Subcutaneous abdominal adipose tissue (tissue), 5 donors: ENCODE measurements at regions not wholly inside any gene's neighbourhood (a gene's known extent, or its start where the extent isn't known, plus 50 kb on each side); places are given as distances from the start of the nearest gene placed in this dataset.

Experiments
- H3K27ac ChIP-seq: one replicate; pipeline ENCODE4 v1.7.0; 2013; ENCODE audit warnings: low read depth, mild to moderate bottlenecking, inconsistent platforms, low read length, moderate library complexity
- H3K27me3 ChIP-seq, 5 donors: one replicate each; pipeline ENCODE4 v1.7.0; 2013; ENCODE audit warnings: low read length in 5 of 5, inconsistent platforms in 1 of 5; ENCODE audit not compliant: control insufficient read depth in 5 of 5, insufficient read depth in 4 of 5
- H3K36me3 ChIP-seq, 5 donors: one replicate each; pipeline ENCODE4 v1.7.0; 2013; ENCODE audit warnings: low read length in 5 of 5; ENCODE audit not compliant: control insufficient read depth in 5 of 5, insufficient read depth in 5 of 5
- H3K4me1 ChIP-seq, 5 donors: one replicate each; pipeline ENCODE4 v1.7.0; 2013; ENCODE audit warnings: low read length in 5 of 5, mild to moderate bottlenecking in 3 of 5, moderate library complexity in 1 of 5; ENCODE audit not compliant: control insufficient read depth in 5 of 5, insufficient read depth in 5 of 5
- H3K4me3 ChIP-seq, 5 donors: one replicate each; pipeline ENCODE4 v1.7.0; 2013; ENCODE audit warnings: low read length in 5 of 5, low read depth in 1 of 5
- H3K9ac ChIP-seq, 5 donors: one replicate each; pipeline ENCODE4 v1.7.0; 2013; ENCODE audit warnings: low read length in 5 of 5, mild to moderate bottlenecking in 4 of 5, moderate library complexity in 3 of 5
- H3K9me3 ChIP-seq, 5 donors: one replicate each; pipeline ENCODE4 v1.7.0; 2013; ENCODE audit warnings: low read length in 5 of 5; ENCODE audit not compliant: control insufficient read depth in 5 of 5
- donor health status: healthy.
- donor health status: healthy.
- donor health status: healthy.
- donor health status: healthy.
- donor health status: healthy.

DNA sequence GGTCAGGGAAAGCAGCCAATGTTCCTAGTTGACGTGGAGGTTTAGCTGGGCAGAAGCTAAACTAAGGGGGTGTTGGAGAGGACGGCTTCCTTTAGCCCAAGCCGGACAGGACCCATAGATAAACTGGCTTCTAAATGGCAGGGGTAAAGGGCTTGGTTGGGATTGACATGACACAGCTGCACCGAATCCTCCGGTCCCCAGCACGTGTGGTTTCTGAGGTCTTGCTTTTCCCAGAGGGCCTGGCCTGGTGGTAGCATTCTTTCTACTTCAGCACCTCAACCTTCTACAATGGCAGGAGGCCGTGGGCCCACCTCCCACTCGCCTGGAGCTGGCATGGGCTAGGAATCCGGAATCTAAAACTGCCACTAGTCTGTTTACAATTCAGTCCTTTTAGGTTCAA lies 163.0 kb downstream of the FGF9 start:
- Histone ChIP-seq H3K27me3 (no peaks in the 10 kb centered on the region), H3K27ac (no peak overlapping the region), H3K9me3 (no peaks in the 10 kb centered on the region), H3K9ac (no peak overlapping the region), H3K4me1 (no peaks in the 10 kb centered on the region), H3K36me3 (no peaks in the 10 kb centered on the region), H3K4me3 (no peak overlapping the region)

DNA sequence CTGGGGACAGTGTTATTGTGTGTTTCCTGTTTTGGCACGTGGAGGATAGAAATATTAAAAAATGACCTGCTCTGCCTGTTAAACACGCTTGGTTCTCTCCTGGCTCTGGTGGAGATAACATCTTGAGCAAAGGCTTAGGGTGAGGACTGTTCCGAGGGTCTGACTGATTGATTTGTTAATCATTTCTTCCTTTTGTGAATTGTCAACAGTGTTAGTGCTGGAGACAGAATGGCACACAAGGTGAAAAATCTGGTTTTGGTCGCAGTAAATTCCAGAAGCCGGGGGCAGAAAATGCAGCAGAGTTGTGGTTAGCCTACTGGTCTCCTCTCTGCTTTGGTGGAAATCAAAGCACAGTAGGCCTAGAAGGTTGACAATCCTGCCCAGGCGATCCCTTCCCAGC lies 163.6 kb downstream of the FGF9 start:
- Histone ChIP-seq H3K9ac (no peak overlapping the region), H3K4me1 (no peaks in the 10 kb centered on the region), H3K4me3 (no peak overlapping the region), H3K27me3 (no peaks in the 10 kb centered on the region), H3K9me3 (no peaks in the 10 kb centered on the region), H3K27ac (no peak overlapping the region), H3K36me3 (no peaks in the 10 kb centered on the region)

DNA sequence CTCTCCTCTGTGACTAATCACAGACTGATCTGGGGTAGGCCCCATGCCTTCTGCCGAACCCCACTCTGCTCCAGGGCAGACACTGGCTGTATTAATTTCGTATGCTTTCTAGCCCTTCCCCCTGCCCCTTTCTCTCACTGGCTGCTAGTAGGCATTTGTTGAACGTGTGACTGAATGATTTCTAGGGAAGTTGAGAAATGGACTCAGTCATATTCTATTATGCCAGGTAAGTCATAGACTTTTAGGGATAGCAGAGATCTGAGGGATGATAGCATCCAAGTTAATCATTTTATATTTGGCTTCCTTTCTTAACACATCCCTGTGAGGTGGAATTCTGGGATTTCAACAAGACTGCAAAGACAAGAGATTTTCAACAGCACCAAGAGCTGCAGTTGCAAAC lies 166.4 kb downstream of the FGF9 start:
- no peaks in the 10 kb centered on the region for H3K36me3 ChIP-seq
- no peak overlapping the region for H3K27ac ChIP-seq
- H3K4me1 ChIP-seq, result no peaks in the 10 kb centered on the region
- H3K27me3 ChIP-seq, result no peaks in the 10 kb centered on the region
- no peak overlapping the region for H3K9ac ChIP-seq
- no peak overlapping the region for H3K4me3 ChIP-seq
- H3K9me3 ChIP-seq, result no peaks in the 10 kb centered on the region

DNA sequence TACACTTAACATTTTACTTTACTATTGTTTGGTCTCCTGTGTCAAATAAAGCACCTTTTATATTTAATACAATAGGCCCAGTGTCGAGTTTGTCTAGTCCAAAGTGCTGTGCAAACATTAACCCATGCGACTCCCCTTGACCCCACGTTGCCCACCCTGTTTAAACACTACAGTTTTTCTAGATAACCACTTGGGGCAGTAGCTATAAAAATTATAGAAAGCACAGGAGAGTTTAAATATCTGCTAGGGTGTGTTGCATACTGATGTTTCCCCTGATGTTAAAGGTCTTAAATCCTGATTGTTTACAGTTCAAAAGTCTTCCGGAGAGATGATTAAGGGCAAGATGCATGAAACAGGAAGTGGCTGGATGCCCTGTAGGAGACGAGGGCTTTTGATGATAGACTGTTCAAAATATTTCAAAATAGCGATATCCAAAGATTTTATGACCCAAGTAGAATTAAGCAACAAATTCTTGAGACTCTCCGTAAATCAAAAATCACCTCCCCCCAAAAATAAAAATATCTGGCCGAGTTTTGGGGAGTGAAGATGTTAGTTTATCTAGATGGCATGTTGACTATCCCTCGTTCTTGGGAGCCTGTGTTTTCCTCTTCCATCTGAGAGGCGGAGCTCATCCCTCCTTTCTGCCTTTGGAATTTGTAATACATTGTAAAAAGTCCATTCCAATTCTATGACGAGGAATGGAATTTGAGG lies 167.1 kb downstream of the FGF9 start:
- no peaks in the 10 kb centered on the region for H3K4me1 ChIP-seq
- H3K36me3 ChIP-seq, result no peaks in the 10 kb centered on the region
- peak overlapping the region in 1 of 5 donors; percentile 12 for H3K4me3 ChIP-seq
- H3K9ac ChIP-seq, result peak overlapping the region in 1 of 5 donors; percentile 6
- H3K9me3 ChIP-seq, result no peaks in the 10 kb centered on the region
- no peaks in the 10 kb centered on the region for H3K27me3 ChIP-seq
- H3K27ac ChIP-seq, result no peak overlapping the region

DNA sequence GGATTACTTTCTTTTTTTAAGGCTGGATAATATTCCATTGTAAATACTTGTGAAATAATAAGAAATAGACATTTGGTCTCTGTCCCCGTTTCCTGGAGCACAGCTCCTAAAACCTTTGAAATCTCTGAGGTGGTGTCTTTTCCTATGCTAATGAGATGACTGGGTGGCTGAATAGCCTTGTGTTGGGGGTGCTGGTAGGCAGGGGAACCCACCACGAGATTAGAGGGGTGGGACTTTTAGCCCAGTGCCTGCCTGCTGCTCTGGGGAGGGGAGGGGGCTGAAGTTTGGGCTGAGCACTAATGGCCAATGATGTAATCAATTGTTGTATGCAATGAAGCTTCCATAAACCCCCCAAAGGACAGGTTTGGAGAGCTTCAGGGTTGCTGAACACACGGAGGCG lies 175.7 kb downstream of the FGF9 start:
- no peaks in the 10 kb centered on the region for H3K27me3 ChIP-seq
- H3K27ac ChIP-seq, result no peak overlapping the region
- no peaks in the 10 kb centered on the region for H3K9me3 ChIP-seq
- H3K4me1 ChIP-seq, result no peaks in the 10 kb centered on the region
- no peak overlapping the region for H3K4me3 ChIP-seq
- no peaks in the 10 kb centered on the region for H3K36me3 ChIP-seq
- H3K9ac ChIP-seq, result no peak overlapping the region

DNA sequence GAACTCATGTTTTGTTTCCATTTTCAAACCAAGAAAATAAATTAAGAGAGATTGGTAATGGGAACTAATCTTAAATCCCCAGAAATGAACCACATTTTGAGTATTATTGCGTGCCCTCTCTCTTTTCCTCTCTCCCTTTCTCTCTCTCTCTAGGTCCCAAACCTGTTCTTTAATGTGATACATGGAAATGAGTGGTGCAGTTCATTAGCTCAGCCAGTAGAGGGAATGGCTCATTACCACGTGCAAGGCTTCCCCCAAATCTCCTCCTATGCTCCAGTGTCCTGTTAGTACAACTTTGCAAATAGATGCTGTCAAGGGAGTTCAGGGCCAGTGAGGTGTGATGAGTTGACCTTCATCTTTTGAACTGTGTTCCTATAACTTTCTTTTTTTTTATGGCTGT lies 178.4 kb downstream of the FGF9 start:
- Histone ChIP-seq H3K4me1 (no peaks in the 10 kb centered on the region), H3K27ac (no peak overlapping the region), H3K27me3 (no peaks in the 10 kb centered on the region), H3K4me3 (no peak overlapping the region), H3K9ac (no peak overlapping the region), H3K9me3 (no peaks in the 10 kb centered on the region), H3K36me3 (no peaks in the 10 kb centered on the region)

DNA sequence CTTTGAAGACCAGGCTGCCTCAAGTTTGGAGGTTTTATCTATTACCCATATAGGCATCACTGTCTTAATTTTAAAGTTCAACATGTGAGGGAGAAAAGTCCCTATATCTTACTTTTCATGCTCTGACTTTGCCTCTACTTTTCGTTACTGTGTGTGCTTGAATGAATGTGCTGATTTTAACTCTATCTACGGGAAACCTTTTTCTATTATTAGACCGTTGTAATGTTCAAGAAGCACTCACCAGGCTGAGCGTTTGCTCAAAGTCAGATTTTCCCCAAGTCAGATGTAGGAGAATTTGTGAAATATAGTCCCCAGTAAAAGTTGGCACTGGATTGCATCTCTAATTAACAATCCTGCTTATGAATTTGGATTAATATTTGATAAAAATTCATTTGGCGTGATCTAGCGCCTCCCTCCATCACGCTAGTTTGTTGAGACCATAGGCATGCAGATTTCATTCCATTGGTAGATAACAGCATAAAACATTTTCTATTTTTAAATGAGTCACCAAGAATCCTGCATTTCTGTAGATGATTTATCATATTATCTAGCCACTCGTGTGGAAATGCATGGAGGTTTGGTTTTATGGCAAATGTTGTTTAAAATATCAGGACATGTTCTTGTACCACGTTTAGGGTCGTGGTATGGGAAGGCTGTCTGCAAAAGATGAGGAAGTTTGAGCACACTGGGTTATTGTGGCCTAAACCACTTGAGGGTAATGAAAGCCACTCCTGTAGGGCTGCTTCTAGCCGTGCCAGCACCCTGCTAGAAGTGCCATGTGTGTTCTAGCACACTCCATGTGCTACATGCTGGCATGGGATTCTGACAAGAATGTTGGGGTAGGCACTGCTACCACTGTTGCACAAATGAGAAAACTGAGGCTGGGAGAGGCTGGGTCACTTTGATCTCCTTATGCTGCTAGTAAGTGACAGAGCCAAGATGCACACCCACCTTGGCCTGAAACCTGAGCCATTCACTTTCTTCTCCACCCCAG lies 179.4 kb downstream of the FGF9 start:
- Histone ChIP-seq H3K36me3 (no peaks in the 10 kb centered on the region), H3K27me3 (no peaks in the 10 kb centered on the region), H3K4me3 (no peak overlapping the region), H3K9ac (no peak overlapping the region), H3K9me3 (no peaks in the 10 kb centered on the region), H3K27ac (no peak overlapping the region), H3K4me1 (no peaks in the 10 kb centered on the region)

DNA sequence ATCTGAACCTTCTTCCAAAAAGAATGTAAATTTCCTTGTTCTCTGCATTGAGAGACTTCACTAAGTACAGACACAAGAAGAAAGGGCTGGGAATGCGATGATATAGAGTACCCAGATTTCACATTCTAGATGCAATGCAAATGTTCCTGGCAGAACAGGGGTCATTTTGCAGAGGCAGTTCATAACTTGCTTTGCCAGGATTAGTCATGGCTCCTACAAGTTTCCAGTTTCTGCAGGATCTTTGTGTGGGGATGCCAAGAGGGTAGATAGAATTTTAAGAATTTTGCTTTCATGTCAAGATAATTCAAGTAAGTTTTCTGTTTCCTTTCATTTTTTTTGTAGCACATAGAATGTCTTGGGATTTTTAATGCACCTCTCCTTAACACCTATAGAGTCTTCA lies 181.2 kb downstream of the FGF9 start:
- no peak overlapping the region for H3K4me3 ChIP-seq
- H3K27ac ChIP-seq, result no peak overlapping the region
- no peaks in the 10 kb centered on the region for H3K4me1 ChIP-seq
- H3K9me3 ChIP-seq, result no peaks in the 10 kb centered on the region
- no peaks in the 10 kb centered on the region for H3K27me3 ChIP-seq
- no peaks in the 10 kb centered on the region for H3K36me3 ChIP-seq
- H3K9ac ChIP-seq, result no peak overlapping the region

DNA sequence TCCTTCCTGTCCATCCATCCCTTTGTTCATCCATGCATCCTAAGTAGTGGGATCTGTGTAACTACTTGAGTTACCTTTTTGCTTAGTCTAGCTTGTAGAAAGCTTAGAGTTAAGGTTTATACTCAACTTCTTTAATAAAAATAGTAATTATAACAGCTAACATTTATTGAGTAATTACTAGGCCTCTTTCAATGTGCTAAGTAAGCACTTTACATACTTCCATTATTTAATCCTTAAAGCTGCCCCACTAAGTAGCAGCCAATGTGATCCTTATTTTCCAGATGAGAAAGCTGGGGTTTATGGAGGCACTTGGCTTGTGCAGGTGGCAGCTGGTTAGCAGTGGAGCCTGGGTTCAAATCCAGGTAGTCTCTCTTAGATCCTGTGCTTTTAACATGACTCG lies 182.9 kb downstream of the FGF9 start:
- Histone ChIP-seq H3K27me3 (no peaks in the 10 kb centered on the region), H3K4me3 (no peak overlapping the region), H3K27ac (no peak overlapping the region), H3K4me1 (no peaks in the 10 kb centered on the region), H3K9me3 (no peaks in the 10 kb centered on the region), H3K9ac (no peak overlapping the region), H3K36me3 (no peaks in the 10 kb centered on the region)

DNA sequence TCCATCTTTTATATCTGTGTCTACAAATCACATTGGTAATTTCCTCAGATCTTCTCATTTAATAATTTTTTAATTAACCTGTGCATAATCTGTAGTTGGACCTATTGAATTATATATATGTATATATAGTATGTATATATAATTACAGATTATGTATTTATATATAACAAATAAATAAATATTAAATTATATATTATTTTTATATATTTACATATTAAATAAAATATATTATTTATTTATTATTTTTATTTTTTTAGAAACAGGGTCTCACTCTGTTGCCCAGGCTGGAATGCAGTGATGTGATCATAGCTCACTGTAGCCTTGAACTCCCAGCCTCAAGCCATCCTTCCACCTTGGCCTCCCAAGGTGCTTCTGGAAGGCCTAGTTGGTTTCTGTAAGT lies 197.9 kb downstream of the FGF9 start:
- H3K4me3 ChIP-seq, result no peak overlapping the region
- H3K4me1 ChIP-seq, result peaks cover 0 to 6% (median 0%) of the 10 kb centered on the region in 5 donors
- no peak overlapping the region for H3K9ac ChIP-seq
- no peaks in the 10 kb centered on the region for H3K27me3 ChIP-seq
- H3K27ac ChIP-seq, result no peak overlapping the region
- H3K9me3 ChIP-seq, result no peaks in the 10 kb centered on the region
- H3K36me3 ChIP-seq, result no peaks in the 10 kb centered on the region
